ENCODE measurements at regions not wholly inside any gene's neighbourhood (a gene's known extent, or its start where the extent isn't known, plus 50 kb on each side); places are given as distances from the start of the nearest gene placed in this dataset.

- Histone ChIP-seq H3K27me3 (ENCODE audit: control insufficient read depth, insufficient read depth, low read length) (no peaks in the 10 kb centered on the region), H3K36me3 (replicated peaks; ENCODE audit: control insufficient read depth, insufficient read depth, low read length) (no peaks in the 10 kb centered on the region), H3K4me3 (ENCODE audit: insufficient read depth, low read depth, low read length) (no peak overlapping the region)
- DNase-seq = no peak
Measured at GRCh38 chr10:10765017-10765416, 252.7 kb upstream of the CELF2 start.

DNA sequence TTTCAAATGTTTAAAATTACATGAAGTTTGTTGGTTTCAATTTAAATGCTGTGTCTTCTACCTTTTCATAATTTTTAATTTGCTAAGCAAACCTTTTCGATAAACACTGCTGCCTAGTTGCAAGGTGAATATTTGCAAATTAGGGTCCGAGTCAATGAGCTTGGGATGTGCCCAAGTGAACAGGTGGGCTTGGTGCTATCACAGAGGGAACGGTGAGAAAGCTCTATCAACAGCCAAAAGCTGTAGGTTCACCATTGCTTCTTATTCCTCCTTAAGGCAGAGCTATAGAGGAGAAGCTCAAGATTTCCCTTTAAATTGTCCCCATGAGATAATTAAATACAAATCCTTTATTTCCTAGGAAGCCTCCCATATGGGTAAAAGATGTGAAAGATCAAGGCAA lies 245.3 kb upstream of the CELF2 start:
- Histone ChIP-seq H3K4me3 (ENCODE audit: insufficient read depth, low read depth, low read length) (no peak overlapping the region), H3K27me3 (ENCODE audit: control insufficient read depth, insufficient read depth, low read length) (no peaks in the 10 kb centered on the region), H3K36me3 (replicated peaks; ENCODE audit: control insufficient read depth, insufficient read depth, low read length) (no peaks in the 10 kb centered on the region)
- DNase-seq = no peak

DNA sequence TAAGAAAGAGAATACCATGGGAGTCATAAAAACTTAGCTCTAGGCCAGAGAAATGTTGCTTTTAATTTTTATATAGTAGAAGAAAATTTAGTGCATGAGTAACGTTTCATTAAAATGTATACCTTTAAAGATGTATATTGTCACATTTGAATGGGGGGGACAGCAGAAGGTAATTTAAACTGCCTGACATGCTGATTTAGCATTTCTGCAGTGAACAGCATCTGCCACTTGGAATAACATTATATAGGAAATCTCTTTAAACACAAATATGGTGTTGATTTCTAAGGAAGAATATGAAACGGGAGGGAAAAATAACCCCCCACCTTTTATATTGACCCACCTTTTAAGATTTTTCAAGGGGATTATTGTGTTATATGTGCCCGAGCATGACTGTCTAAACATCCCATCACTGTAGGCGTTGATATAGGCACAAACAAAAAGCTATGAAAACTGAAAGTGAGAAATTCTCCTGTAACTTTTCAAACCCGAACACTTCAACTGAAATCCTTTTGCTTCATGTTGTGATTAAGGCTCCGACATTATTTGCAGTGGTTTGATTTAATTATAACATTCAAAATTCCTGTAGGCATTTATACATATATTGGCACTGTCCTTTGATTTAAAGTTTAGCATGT lies 244.7 kb upstream of the CELF2 start:
- H3K4me3 ChIP-seq (ENCODE audit: insufficient read depth, low read depth, low read length) = no peak overlapping the region
- DNase-seq = no peak

GRCh38 chr10:10774416-10774815 lies 243.3 kb upstream of the CELF2 start:
- DNase-seq = no peak
- Histone ChIP-seq H3K27me3 (ENCODE audit: control insufficient read depth, insufficient read depth, low read length) (no peaks in the 10 kb centered on the region), H3K4me3 (ENCODE audit: insufficient read depth, low read depth, low read length) (no peak overlapping the region), H3K36me3 (replicated peaks; ENCODE audit: control insufficient read depth, insufficient read depth, low read length) (no peaks in the 10 kb centered on the region)

More for the DNA sequence above, 244.7 kb upstream of the CELF2 start:
- no peaks in the 10 kb centered on the region for H3K27me3 ChIP-seq (ENCODE audit: control insufficient read depth, insufficient read depth, low read length)
- no peaks in the 10 kb centered on the region for H3K36me3 ChIP-seq (replicated peaks; ENCODE audit: control insufficient read depth, insufficient read depth, low read length)

GRCh38 chr10:10776363-10776762 lies 241.3 kb upstream of the CELF2 start:
- DNase-seq = no peak
- H3K36me3 ChIP-seq (replicated peaks; ENCODE audit: control insufficient read depth, insufficient read depth, low read length) = no peaks in the 10 kb centered on the region
- no peak overlapping the region for H3K4me3 ChIP-seq (ENCODE audit: insufficient read depth, low read depth, low read length)

GRCh38 chr10:10777279-10777678 lies 240.4 kb upstream of the CELF2 start:
- no peak overlapping the region for H3K4me3 ChIP-seq (ENCODE audit: insufficient read depth, low read depth, low read length)
- DNase-seq = no peak
- H3K27me3 ChIP-seq (ENCODE audit: control insufficient read depth, insufficient read depth, low read length) = no peaks in the 10 kb centered on the region
- no peaks in the 10 kb centered on the region for H3K36me3 ChIP-seq (replicated peaks; ENCODE audit: control insufficient read depth, insufficient read depth, low read length)

More at GRCh38 chr10:10776363-10776762, 241.3 kb upstream of the CELF2 start:
- no peaks in the 10 kb centered on the region for H3K27me3 ChIP-seq (ENCODE audit: control insufficient read depth, insufficient read depth, low read length)

GRCh38 chr10:10777723-10778122 lies 239.9 kb upstream of the CELF2 start:
- Histone ChIP-seq H3K27me3 (ENCODE audit: control insufficient read depth, insufficient read depth, low read length) (no peaks in the 10 kb centered on the region), H3K36me3 (replicated peaks; ENCODE audit: control insufficient read depth, insufficient read depth, low read length) (no peaks in the 10 kb centered on the region)
- no peak for DNase-seq

GRCh38 chr10:10778959-10779358 lies 238.7 kb upstream of the CELF2 start:
- Histone ChIP-seq H3K27me3 (ENCODE audit: control insufficient read depth, insufficient read depth, low read length) (no peaks in the 10 kb centered on the region), H3K36me3 (replicated peaks; ENCODE audit: control insufficient read depth, insufficient read depth, low read length) (no peaks in the 10 kb centered on the region), H3K4me3 (ENCODE audit: insufficient read depth, low read depth, low read length) (no peak overlapping the region)
- DNase-seq = no peak

More at GRCh38 chr10:10777723-10778122, 239.9 kb upstream of the CELF2 start:
- no peak overlapping the region for H3K4me3 ChIP-seq (ENCODE audit: insufficient read depth, low read depth, low read length)

DNA sequence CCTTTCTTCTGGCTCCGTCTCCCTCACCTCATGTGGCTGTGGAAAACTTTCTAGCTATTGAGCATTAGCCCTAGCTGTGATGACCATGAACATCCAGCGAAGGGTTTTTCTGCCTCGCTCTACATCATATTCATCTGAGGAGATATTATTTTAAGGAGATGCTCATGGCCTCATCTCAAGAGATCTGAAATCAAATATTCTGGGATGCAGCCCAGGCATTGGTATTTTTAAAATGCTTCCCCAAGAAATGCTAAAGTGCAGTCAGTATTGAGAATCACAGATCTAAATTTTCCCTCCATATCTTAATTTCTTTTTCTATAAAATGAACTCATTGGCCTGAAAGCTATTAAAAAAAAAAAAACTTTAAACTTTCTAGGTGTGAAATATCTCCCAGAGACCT lies 238.2 kb upstream of the CELF2 start:
- Histone ChIP-seq H3K4me3 (ENCODE audit: insufficient read depth, low read depth, low read length) (no peak overlapping the region), H3K27me3 (ENCODE audit: control insufficient read depth, insufficient read depth, low read length) (no peaks in the 10 kb centered on the region), H3K36me3 (replicated peaks; ENCODE audit: control insufficient read depth, insufficient read depth, low read length) (no peaks in the 10 kb centered on the region)
- no peak for DNase-seq

GRCh38 chr10:10780746-10781145 lies 236.9 kb upstream of the CELF2 start:
- Histone ChIP-seq H3K4me3 (ENCODE audit: insufficient read depth, low read depth, low read length) (no peak overlapping the region), H3K36me3 (replicated peaks; ENCODE audit: control insufficient read depth, insufficient read depth, low read length) (no peaks in the 10 kb centered on the region), H3K27me3 (ENCODE audit: control insufficient read depth, insufficient read depth, low read length) (no peaks in the 10 kb centered on the region)
- DNase-seq = no peak

DNA sequence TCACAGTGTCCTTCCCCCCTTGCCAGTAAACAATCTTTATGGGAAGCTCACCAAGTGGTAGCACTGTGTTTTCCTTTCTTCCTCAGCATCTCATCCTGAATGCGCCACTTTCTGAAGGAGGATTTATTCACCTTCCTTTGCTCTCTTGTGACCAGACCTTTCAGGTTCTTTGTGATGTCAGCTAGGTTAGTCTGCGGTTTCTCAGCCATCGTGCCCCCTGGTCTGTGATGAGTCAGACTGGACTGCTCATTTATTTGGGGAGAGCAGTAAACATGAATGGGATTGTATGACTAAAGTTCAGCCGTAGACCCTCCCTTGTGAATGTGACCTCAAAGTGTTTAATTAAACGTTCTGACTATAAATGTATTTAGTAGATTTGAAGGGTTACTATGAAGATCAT lies 235.1 kb upstream of the CELF2 start:
- DNase-seq = no peak
- H3K27me3 ChIP-seq (ENCODE audit: control insufficient read depth, insufficient read depth, low read length) = no peaks in the 10 kb centered on the region
- H3K4me3 ChIP-seq (ENCODE audit: insufficient read depth, low read depth, low read length) = no peak overlapping the region
- H3K36me3 ChIP-seq (replicated peaks; ENCODE audit: control insufficient read depth, insufficient read depth, low read length) = no peaks in the 10 kb centered on the region

DNA sequence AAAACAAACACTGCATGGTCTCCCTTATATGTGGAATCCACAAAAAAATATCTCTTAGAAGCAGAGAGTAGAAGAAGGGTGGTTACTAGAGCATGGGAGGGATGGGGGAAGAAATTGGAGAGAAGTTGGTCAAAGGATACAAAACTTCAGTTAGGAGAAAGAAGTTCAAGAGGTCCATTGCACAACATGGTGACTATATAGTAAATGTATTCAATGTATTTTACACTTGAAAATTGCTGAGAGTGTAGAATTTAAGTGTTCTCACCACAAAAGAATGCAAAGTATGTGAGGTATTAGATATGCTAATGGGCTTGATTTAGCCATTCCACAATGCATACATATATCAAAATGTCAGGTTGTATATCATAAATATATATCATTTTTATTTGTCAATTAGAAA lies 232.0 kb upstream of the CELF2 start:
- Histone ChIP-seq H3K27me3 (ENCODE audit: control insufficient read depth, insufficient read depth, low read length) (no peaks in the 10 kb centered on the region), H3K36me3 (replicated peaks; ENCODE audit: control insufficient read depth, insufficient read depth, low read length) (no peaks in the 10 kb centered on the region), H3K4me3 (ENCODE audit: insufficient read depth, low read depth, low read length) (no peak overlapping the region)
- no peak for DNase-seq

DNA sequence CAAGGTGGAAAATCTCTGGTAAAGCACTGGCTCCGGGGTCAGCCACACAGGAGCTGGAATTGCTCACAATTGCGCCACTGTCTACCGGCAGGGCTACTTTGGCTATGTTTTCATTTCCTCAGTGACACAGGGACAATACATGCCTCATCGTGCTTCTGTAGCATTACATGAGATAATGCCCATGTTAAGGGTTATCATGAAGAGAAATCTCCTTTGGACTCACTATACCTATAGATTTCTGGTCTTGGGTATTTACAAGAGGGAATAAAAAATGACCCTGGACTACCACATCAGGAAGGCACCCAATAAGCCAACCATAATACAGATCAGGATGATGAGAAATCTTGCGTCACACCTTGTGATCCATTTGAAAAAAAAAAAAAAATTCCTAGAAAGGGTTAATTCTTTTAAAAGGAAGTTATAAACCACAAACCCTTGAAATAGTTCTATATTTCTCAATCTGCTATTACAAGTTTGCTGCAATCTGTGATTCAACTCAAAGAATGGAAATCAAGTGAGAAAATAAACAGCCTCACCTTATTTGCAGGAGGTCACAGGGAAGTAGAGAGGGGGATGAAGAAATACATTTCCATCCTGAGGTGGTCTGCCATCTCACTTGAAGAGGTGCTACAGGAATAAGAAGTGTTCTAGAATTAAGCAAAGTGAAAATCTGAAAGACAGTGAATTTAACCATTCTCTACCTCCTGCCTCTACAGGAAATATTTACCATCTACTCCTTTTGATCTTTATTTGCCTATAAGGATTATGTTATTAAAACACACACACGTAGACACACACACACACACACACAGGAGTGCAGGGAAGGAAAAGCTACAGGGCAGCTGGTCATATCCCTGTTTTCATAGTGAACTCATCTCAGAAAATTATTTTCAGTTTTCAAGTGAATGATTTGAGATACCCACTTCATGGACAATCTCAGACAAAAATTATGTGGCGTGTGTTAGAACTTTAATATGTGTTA lies 231.3 kb upstream of the CELF2 start:
- Histone ChIP-seq H3K27me3 (ENCODE audit: control insufficient read depth, insufficient read depth, low read length) (no peaks in the 10 kb centered on the region), H3K36me3 (replicated peaks; ENCODE audit: control insufficient read depth, insufficient read depth, low read length) (no peaks in the 10 kb centered on the region), H3K4me3 (ENCODE audit: insufficient read depth, low read depth, low read length) (no peak overlapping the region)
- DNase-seq = no peak

GRCh38 chr10:10787586-10787985 lies 230.1 kb upstream of the CELF2 start:
- no peak for DNase-seq
- no peaks in the 10 kb centered on the region for H3K36me3 ChIP-seq (replicated peaks; ENCODE audit: control insufficient read depth, insufficient read depth, low read length)
- H3K27me3 ChIP-seq (ENCODE audit: control insufficient read depth, insufficient read depth, low read length) = no peaks in the 10 kb centered on the region
- no peak overlapping the region for H3K4me3 ChIP-seq (ENCODE audit: insufficient read depth, low read depth, low read length)

DNA sequence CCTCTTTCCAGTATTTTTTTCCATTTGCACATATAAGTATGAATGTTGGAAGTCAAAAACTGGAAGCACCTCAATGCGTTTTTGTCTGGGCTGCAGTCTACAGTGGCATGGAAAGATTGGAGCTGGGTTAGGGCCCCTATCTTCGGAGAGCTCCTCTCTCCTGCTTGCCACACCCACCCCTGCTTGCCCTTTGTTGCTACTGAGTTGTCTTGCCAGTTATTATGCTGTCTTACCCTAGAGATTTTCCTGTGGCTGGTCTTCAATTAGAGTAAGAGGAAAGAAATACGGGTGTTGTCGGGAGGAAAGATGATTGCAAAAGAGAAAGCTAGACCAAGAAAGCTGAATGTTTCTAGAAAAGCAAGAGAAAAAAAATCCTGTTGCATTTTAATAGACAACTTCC lies 228.9 kb upstream of the CELF2 start:
- Histone ChIP-seq H3K27me3 (ENCODE audit: control insufficient read depth, insufficient read depth, low read length) (no peaks in the 10 kb centered on the region), H3K4me3 (ENCODE audit: insufficient read depth, low read depth, low read length) (no peak overlapping the region), H3K36me3 (replicated peaks; ENCODE audit: control insufficient read depth, insufficient read depth, low read length) (no peaks in the 10 kb centered on the region)
- no peak for DNase-seq
